CD8-positive, alpha-beta memory T cell (primary cell): ENCODE measurements at regions not wholly inside any gene's neighbourhood (a gene's known extent, or its start where the extent isn't known, plus 50 kb on each side); places are given as distances from the start of the nearest gene placed in this dataset.

Experiments
- CTCF ChIA-PET: fragments of 350-600 bp; sonication (Branson Sonifier 250); formaldehyde crosslinking; loops from one replicate; lab custom pipeline; 2021; ENCODE audit warnings: antibody characterized with exemption; lab: Charles Lee
- POLR2A ChIA-PET: fragments of 350-600 bp; sonication (Branson Sonifier 250); formaldehyde crosslinking; loops from one replicate; lab custom pipeline; 2021; ENCODE audit warnings: antibody characterized with exemption; lab: Charles Lee
- DNase-seq, 5 donors: peaks; one replicate each; pipeline versions ENCODE4 v3.0.0 to v3.0.0-alpha.2; 2020 to 2022; ENCODE audit warnings: mixed read lengths in 1 of 5
- H3K27ac ChIP-seq: one replicate; pipeline ENCODE4 v1.7.0; 2013; ENCODE audit warnings: low read depth, mild to moderate bottlenecking, low read length, moderate library complexity
- H3K27me3 ChIP-seq: 2 replicates; pipeline ENCODE4 v1.7.0; 2013; ENCODE audit warnings: low read length, mild to moderate bottlenecking; ENCODE audit not compliant: insufficient read depth, poor library complexity, severe bottlenecking
- H3K36me3 ChIP-seq: 2 replicates; pipeline ENCODE4 v1.7.0; 2013; ENCODE audit warnings: mild to moderate bottlenecking, low read length, moderate library complexity; ENCODE audit not compliant: insufficient read depth
- H3K4me1 ChIP-seq: 2 replicates; pipeline ENCODE4 v1.7.0; 2013; ENCODE audit warnings: mild to moderate bottlenecking, low read length, moderate library complexity; ENCODE audit not compliant: insufficient read depth
- H3K4me3 ChIP-seq: 2 replicates; pipeline ENCODE4 v1.7.0; 2013; ENCODE audit warnings: mild to moderate bottlenecking, low read length
- H3K9me3 ChIP-seq: 2 replicates; pipeline ENCODE4 v1.7.0; 2013; ENCODE audit warnings: mild to moderate bottlenecking, low read length
- H3K27ac Mint-ChIP-seq, 8 donors: one replicate each; pipeline ENCODE4 v1.8.0; 2020 to 2021; ENCODE audit warnings: mixed read lengths in 8 of 8, mild to moderate bottlenecking in 6 of 8, inconsistent platforms in 3 of 8, moderate library complexity in 3 of 8
- H3K27me3 Mint-ChIP-seq, 2 donors: one replicate each; pipeline ENCODE4 v1.8.0; 2020 to 2021; ENCODE audit warnings: mixed read lengths in 2 of 2, mild to moderate bottlenecking in 1 of 2, moderate library complexity in 1 of 2
- H3K36me3 Mint-ChIP-seq, 3 donors: one replicate each; pipeline ENCODE4 v1.8.0; 2020 to 2021; ENCODE audit warnings: mixed read lengths in 3 of 3, inconsistent platforms in 1 of 3, mild to moderate bottlenecking in 1 of 3
- H3K4me1 Mint-ChIP-seq, 3 donors: one replicate each; pipeline ENCODE4 v1.8.0; 2020 to 2021; ENCODE audit warnings: mixed read lengths in 3 of 3, inconsistent platforms in 1 of 3, mild to moderate bottlenecking in 1 of 3
- H3K4me3 Mint-ChIP-seq, 7 donors: one replicate each; pipeline ENCODE4 v1.8.0; 2020 to 2021; ENCODE audit warnings: mixed read lengths in 7 of 7, mild to moderate bottlenecking in 6 of 7, moderate library complexity in 4 of 7, inconsistent platforms in 2 of 7
- H3K9me3 Mint-ChIP-seq, 5 donors: one replicate each; pipeline ENCODE4 v1.8.0; 2020 to 2022; ENCODE audit warnings: mixed read lengths in 5 of 5, mild to moderate bottlenecking in 3 of 5, moderate library complexity in 2 of 5, inconsistent platforms in 1 of 5

GRCh38 chr2:15872854-15873253 is 67.5 kb upstream of the MYCN start:
- H3K27ac Mint-ChIP-seq, result no peak overlapping the region
- CTCF ChIA-PET, result no interaction called here
- Histone ChIP-seq H3K27me3 (no peaks in the 10 kb centered on the region), H3K9me3 (no peaks in the 10 kb centered on the region), H3K36me3 (no peaks in the 10 kb centered on the region), H3K4me1 (no peaks in the 10 kb centered on the region), H3K27ac (no peak overlapping the region), H3K4me3 (no peak overlapping the region)
- H3K4me3 Mint-ChIP-seq, result no peak overlapping the region
- peaks cover 5 to 11% (median 8%) of the 10 kb centered on the region in 5 donors for H3K9me3 Mint-ChIP-seq
- POLR2A ChIA-PET, result no interaction called here
- DNase-seq, result no peak
- H3K4me1 Mint-ChIP-seq, result no peaks in the 10 kb centered on the region
- no peaks in the 10 kb centered on the region for H3K27me3 Mint-ChIP-seq
- peaks cover 0 to 3% (median 0%) of the 10 kb centered on the region in 3 donors for H3K36me3 Mint-ChIP-seq

GRCh38 chr2:15874321-15874720 is 66.0 kb upstream of the MYCN start:
- ChIA-PET CTCF (no interaction called here), POLR2A (no interaction called here)
- Histone ChIP-seq H3K9me3 (no peaks in the 10 kb centered on the region), H3K36me3 (no peaks in the 10 kb centered on the region), H3K27ac (no peak overlapping the region), H3K4me3 (no peak overlapping the region), H3K4me1 (no peaks in the 10 kb centered on the region), H3K27me3 (no peaks in the 10 kb centered on the region)
- no peak overlapping the region for H3K27ac Mint-ChIP-seq
- peaks cover 0 to 3% (median 0%) of the 10 kb centered on the region in 3 donors for H3K36me3 Mint-ChIP-seq
- no peaks in the 10 kb centered on the region for H3K27me3 Mint-ChIP-seq
- no peak for DNase-seq
- H3K9me3 Mint-ChIP-seq, result peaks cover 5 to 11% (median 8%) of the 10 kb centered on the region in 5 donors
- H3K4me1 Mint-ChIP-seq, result no peaks in the 10 kb centered on the region
- H3K4me3 Mint-ChIP-seq, result no peak overlapping the region

GRCh38 chr2:15874854-15875804 is 65.2 kb upstream of the MYCN start:
- CTCF ChIA-PET, result no interaction called here
- H3K27ac ChIP-seq, result no peak overlapping the region
- H3K9me3 ChIP-seq, result no peaks in the 10 kb centered on the region
- Mint-ChIP-seq H3K36me3 (peaks cover 0 to 3% (median 0%) of the 10 kb centered on the region in 3 donors), H3K9me3 (peaks cover 5 to 11% (median 8%) of the 10 kb centered on the region in 5 donors), H3K4me3 (no peak overlapping the region), H3K27ac (no peak overlapping the region), H3K27me3 (no peaks in the 10 kb centered on the region), H3K4me1 (no peaks in the 10 kb centered on the region)
- H3K4me1 ChIP-seq, result no peaks in the 10 kb centered on the region
- H3K36me3 ChIP-seq, result no peaks in the 10 kb centered on the region
- POLR2A ChIA-PET, result no interaction called here
- no peak for DNase-seq
- no peaks in the 10 kb centered on the region for H3K27me3 ChIP-seq
- no peak overlapping the region for H3K4me3 ChIP-seq

- ChIA-PET CTCF (no interaction called here), POLR2A (no interaction called here)
- H3K27ac Mint-ChIP-seq, result no peak overlapping the region
- no peaks in the 10 kb centered on the region for H3K4me1 Mint-ChIP-seq
- H3K36me3 ChIP-seq, result no peaks in the 10 kb centered on the region
- H3K4me3 Mint-ChIP-seq, result no peak overlapping the region
- no peaks in the 10 kb centered on the region for H3K4me1 ChIP-seq
- H3K27me3 ChIP-seq, result no peaks in the 10 kb centered on the region
- H3K9me3 ChIP-seq, result no peaks in the 10 kb centered on the region
- peaks cover 0 to 3% (median 0%) of the 10 kb centered on the region in 3 donors for H3K36me3 Mint-ChIP-seq
- H3K9me3 Mint-ChIP-seq, result peaks cover 4 to 11% (median 8%) of the 10 kb centered on the region in 5 donors
- no peak overlapping the region for H3K4me3 ChIP-seq
- no peaks in the 10 kb centered on the region for H3K27me3 Mint-ChIP-seq
- DNase-seq, result no peak
- H3K27ac ChIP-seq, result no peak overlapping the region
Measured at GRCh38 chr2:15875969-15876705, 64.2 kb upstream of the MYCN start.

- no peak overlapping the region for H3K27ac Mint-ChIP-seq
- Histone ChIP-seq H3K27me3 (no peaks in the 10 kb centered on the region), H3K9me3 (no peaks in the 10 kb centered on the region), H3K27ac (no peak overlapping the region), H3K4me3 (no peak overlapping the region), H3K4me1 (no peaks in the 10 kb centered on the region), H3K36me3 (no peaks in the 10 kb centered on the region)
- H3K36me3 Mint-ChIP-seq, result peaks cover 0 to 3% (median 0%) of the 10 kb centered on the region in 3 donors
- no peak overlapping the region for H3K4me3 Mint-ChIP-seq
- ChIA-PET CTCF (no interaction called here), POLR2A (no interaction called here)
- no peak for DNase-seq
- H3K27me3 Mint-ChIP-seq, result peaks cover 0 to 3% of the 10 kb centered on the region in 2 donors
- no peaks in the 10 kb centered on the region for H3K4me1 Mint-ChIP-seq
- H3K9me3 Mint-ChIP-seq, result peaks cover 0 to 11% (median 6%) of the 10 kb centered on the region in 5 donors
Measured at GRCh38 chr2:15880226-15881119, 59.9 kb upstream of the MYCN start.

- H3K9me3 ChIP-seq, result no peaks in the 10 kb centered on the region
- H3K27me3 ChIP-seq, result no peaks in the 10 kb centered on the region
- no peak overlapping the region for H3K4me3 Mint-ChIP-seq
- H3K27ac ChIP-seq, result no peak overlapping the region
- CTCF ChIA-PET, result no interaction called here
- peaks cover 0 to 3% of the 10 kb centered on the region in 2 donors for H3K27me3 Mint-ChIP-seq
- POLR2A ChIA-PET, result no interaction called here
- no peak overlapping the region for H3K4me3 ChIP-seq
- no peaks in the 10 kb centered on the region for H3K4me1 ChIP-seq
- no peak for DNase-seq
- H3K36me3 Mint-ChIP-seq, result peaks cover 0 to 3% (median 0%) of the 10 kb centered on the region in 3 donors
- H3K4me1 Mint-ChIP-seq, result no peaks in the 10 kb centered on the region
- H3K9me3 Mint-ChIP-seq, result peaks cover 0 to 11% (median 6%) of the 10 kb centered on the region in 5 donors
- no peak overlapping the region for H3K27ac Mint-ChIP-seq
- H3K36me3 ChIP-seq, result no peaks in the 10 kb centered on the region
Measured at GRCh38 chr2:15881120-15881433, 59.3 kb upstream of the MYCN start.

DNA sequence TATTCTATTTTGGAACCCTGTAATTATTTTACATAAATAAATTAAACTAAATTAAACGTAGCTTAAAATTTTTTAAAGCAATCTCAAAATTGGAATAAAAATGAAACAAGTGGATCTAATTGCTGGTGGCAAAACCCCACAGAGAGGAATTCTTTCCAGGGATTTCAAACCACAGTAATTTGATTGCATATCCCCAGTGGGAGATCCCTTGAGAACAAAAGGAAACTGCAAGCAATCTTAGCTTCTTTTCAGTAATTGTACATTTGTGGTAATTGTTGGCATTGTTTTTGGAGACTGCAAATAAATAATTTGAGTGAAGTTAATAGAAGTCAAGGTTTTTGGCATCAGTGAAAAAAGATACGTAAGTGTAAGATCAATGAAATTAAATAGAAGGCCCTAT is 58.7 kb upstream of the MYCN start:
- no peak overlapping the region for H3K27ac ChIP-seq
- no peak overlapping the region for H3K4me3 ChIP-seq
- Mint-ChIP-seq H3K27me3 (peaks cover 0 to 3% of the 10 kb centered on the region in 2 donors), H3K27ac (no peak overlapping the region), H3K36me3 (peaks cover 0 to 3% (median 0%) of the 10 kb centered on the region in 3 donors), H3K4me3 (no peak overlapping the region), H3K4me1 (no peaks in the 10 kb centered on the region), H3K9me3 (peaks cover 0 to 7% (median 3%) of the 10 kb centered on the region in 5 donors)
- H3K36me3 ChIP-seq, result no peaks in the 10 kb centered on the region
- no peaks in the 10 kb centered on the region for H3K27me3 ChIP-seq
- H3K4me1 ChIP-seq, result no peaks in the 10 kb centered on the region
- no peaks in the 10 kb centered on the region for H3K9me3 ChIP-seq
- DNase-seq, result no peak
- ChIA-PET POLR2A (no interaction called here), CTCF (no interaction called here)
